HEK293 (cell line): ENCODE measurements at regions not wholly inside any gene's neighbourhood (a gene's known extent, or its start where the extent isn't known, plus 50 kb on each side); places are given as distances from the start of the nearest gene placed in this dataset.

Source experiments
- CTCF ChIA-PET: fragments of 350-600 bp; formaldehyde crosslinking; extraction: SDS; loops from one replicate; lab custom pipeline; 2021; ENCODE audit warnings: antibody characterized with exemption; lab: Yijun Ruan, JAX
- POLR2A ChIA-PET: fragments of 300-600 bp; formaldehyde crosslinking; extraction: SDS; loops from one replicate; lab custom pipeline; 2020; ENCODE audit warnings: antibody characterized with exemption, inconsistent platforms; lab: Yijun Ruan, JAX
- H3K27ac ChIP-seq: fragments of 200-500 bp; sonication (Bioruptor generic); 2 replicates; pipeline ENCODE4 v1.5.1; 2014; ENCODE audit warnings: low read depth, low read length, control low read depth, inconsistent platforms; ENCODE audit errors: extremely low read depth
- H3K36me3 ChIP-seq, 2 experiments: fragments of 200-500 bp in 1 of 2; sonication (Bioruptor generic) in 1 of 2; 1 replicate in 1 of 2; 2 replicates in 1 of 2; pipeline ENCODE4 v1.5.1; 2014 to 2017; ENCODE audit warnings: inconsistent platforms in 2 of 2, low read length in 2 of 2; ENCODE audit not compliant: control insufficient read depth in 2 of 2, insufficient read depth in 1 of 2
- H3K4me1 ChIP-seq: fragments of 200-500 bp; sonication (Bioruptor generic); 2 replicates; pipeline ENCODE4 v1.5.1; 2014; ENCODE audit warnings: mild to moderate bottlenecking, low read length, inconsistent platforms; ENCODE audit not compliant: control insufficient read depth, insufficient read depth
- H3K4me3 ChIP-seq: 2 replicates; pipeline ENCODE4 v1.5.1; 2011; ENCODE audit warnings: low read depth, mild to moderate bottlenecking, control low read depth, low read length, moderate library complexity
- H3K9me3 ChIP-seq: fragments of 200-500 bp; sonication (Bioruptor generic); 2 replicates; pipeline ENCODE4 v1.5.1; 2014; ENCODE audit warnings: low read depth, low read length, inconsistent platforms; ENCODE audit not compliant: control insufficient read depth, insufficient read depth
- GFI1B ChIP-seq: fragments of 450-650 bp; formaldehyde crosslinking; IDR thresholded peaks from 2 replicates; pipeline ENCODE4 v1.5.1; 2016; ENCODE audit warnings: missing biosample characterization, missing genetic modification characterization
- GLIS1 ChIP-seq: fragments of 450-650 bp; formaldehyde crosslinking; IDR thresholded peaks from 2 replicates; pipeline ENCODE4 v1.5.1; 2016; ENCODE audit warnings: missing biosample characterization, missing genetic modification characterization
- OSR2 ChIP-seq: fragments of 450-650 bp; formaldehyde crosslinking; IDR thresholded peaks from 2 replicates; pipeline ENCODE4 v1.5.1; 2016; ENCODE audit warnings: missing biosample characterization, missing genetic modification characterization
- SALL2 ChIP-seq: fragments of 450-650 bp; formaldehyde crosslinking; IDR thresholded peaks from 2 replicates; pipeline ENCODE4 v1.5.0; 2017; ENCODE audit warnings: missing biosample characterization, mild to moderate bottlenecking, missing genetic modification characterization, borderline replicate concordance
- SCRT2 ChIP-seq: fragments of 450-650 bp; formaldehyde crosslinking; IDR thresholded peaks from 2 replicates; pipeline ENCODE4 v1.5.1; 2016; ENCODE audit warnings: missing biosample characterization, missing genetic modification characterization
- SP3 ChIP-seq: fragments of 450-650 bp; formaldehyde crosslinking; IDR thresholded peaks from 2 replicates; pipeline ENCODE4 v1.5.1; 2016; ENCODE audit warnings: missing biosample characterization, missing genetic modification characterization
- ZBTB44 ChIP-seq: fragments of 450-650 bp; IDR thresholded peaks from 2 replicates; pipeline ENCODE4 v1.5.1; 2018; ENCODE audit warnings: missing biosample characterization, mild to moderate bottlenecking, missing genetic modification characterization
- ZNF133 ChIP-seq: fragments of 450-650 bp; formaldehyde crosslinking; IDR thresholded peaks from 2 replicates; pipeline ENCODE4 v1.5.1; 2016; ENCODE audit warnings: missing biosample characterization, missing genetic modification characterization
- ZNF148 ChIP-seq: fragments of 450-650 bp; formaldehyde crosslinking; IDR thresholded peaks from 2 replicates; pipeline ENCODE4 v1.5.0; 2017; ENCODE audit warnings: missing biosample characterization, missing genetic modification characterization, borderline replicate concordance
- ZNF155 ChIP-seq: fragments of 450-650 bp; formaldehyde crosslinking; IDR thresholded peaks from 2 replicates; pipeline ENCODE4 v1.5.1; 2016; ENCODE audit warnings: missing biosample characterization, missing genetic modification characterization
- ZNF221 ChIP-seq: fragments of 450-650 bp; formaldehyde crosslinking; IDR thresholded peaks from 2 replicates; pipeline ENCODE4 v1.5.1; 2017; ENCODE audit warnings: missing biosample characterization, missing genetic modification characterization, borderline replicate concordance
- ZNF24 ChIP-seq: fragments of 450-650 bp; formaldehyde crosslinking; IDR thresholded peaks from 2 replicates; pipeline ENCODE4 v1.5.1; 2016; ENCODE audit warnings: missing biosample characterization, missing genetic modification characterization
- ZNF426 ChIP-seq: fragments of 450-650 bp; formaldehyde crosslinking; IDR thresholded peaks from 2 replicates; pipeline ENCODE4 v1.5.1; 2017; ENCODE audit warnings: missing biosample characterization, missing genetic modification characterization, mild to moderate bottlenecking, inconsistent platforms, moderate library complexity
- ZNF501 ChIP-seq: fragments of 450-650 bp; formaldehyde crosslinking; IDR thresholded peaks from 2 replicates; pipeline ENCODE4 v1.5.1; 2016; ENCODE audit warnings: missing biosample characterization, missing genetic modification characterization
- ZNF521 ChIP-seq: fragments of 450-650 bp; formaldehyde crosslinking; IDR thresholded peaks from 2 replicates; pipeline ENCODE4 v1.5.1; 2017; ENCODE audit warnings: missing biosample characterization, mild to moderate bottlenecking, missing genetic modification characterization
- ZNF549 ChIP-seq: fragments of 450-650 bp; IDR thresholded peaks from 2 replicates; pipeline ENCODE4 v1.5.1; 2018; ENCODE audit warnings: missing biosample characterization, missing genetic modification characterization, mild to moderate bottlenecking, inconsistent platforms, moderate library complexity
- ZNF629 ChIP-seq: fragments of 450-650 bp; formaldehyde crosslinking; IDR thresholded peaks from 2 replicates; pipeline ENCODE4 v1.5.1; 2017; ENCODE audit warnings: missing biosample characterization, missing genetic modification characterization
- TF ChIP-seq, protein P1 (sequence below): fragments of 450-650 bp; formaldehyde crosslinking; IDR thresholded peaks from 2 replicates; pipeline ENCODE4 v1.5.1; 2016; ENCODE audit warnings: missing biosample characterization, missing genetic modification characterization
- TF ChIP-seq, protein P2 (sequence below): sonication (generic); formaldehyde crosslinking; IDR thresholded peaks from 2 replicates; pipeline ENCODE4 v1.8.1; 2022; ENCODE audit warnings: mild to moderate bottlenecking, moderate library complexity, missing genetic modification reagents
- TF ChIP-seq, protein P3 (sequence below): fragments of 450-650 bp; formaldehyde crosslinking; IDR thresholded peaks from 2 replicates; pipeline ENCODE4 v1.5.1; 2017; ENCODE audit warnings: missing biosample characterization, mild to moderate bottlenecking, missing genetic modification characterization, moderate library complexity
- TF ChIP-seq, protein P4 (sequence below): fragments of 450-650 bp; formaldehyde crosslinking; IDR thresholded peaks from 2 replicates; pipeline ENCODE4 v1.5.1; 2016; ENCODE audit warnings: missing biosample characterization, missing genetic modification characterization
- TF ChIP-seq, protein P5 (sequence below): fragments of 450-650 bp; formaldehyde crosslinking; IDR thresholded peaks from 2 replicates; pipeline ENCODE4 v1.5.1; 2016; ENCODE audit warnings: missing biosample characterization, missing genetic modification characterization

- POLR2A ChIA-PET: no interaction called here
- CTCF ChIA-PET: no interaction called here
- TF ChIP-seq GLIS1 (tag by site-specific recombination): no peak
- no peak for TF ChIP-seq GFI1B (tag by site-specific recombination)
- TF ChIP-seq, protein P1, sequence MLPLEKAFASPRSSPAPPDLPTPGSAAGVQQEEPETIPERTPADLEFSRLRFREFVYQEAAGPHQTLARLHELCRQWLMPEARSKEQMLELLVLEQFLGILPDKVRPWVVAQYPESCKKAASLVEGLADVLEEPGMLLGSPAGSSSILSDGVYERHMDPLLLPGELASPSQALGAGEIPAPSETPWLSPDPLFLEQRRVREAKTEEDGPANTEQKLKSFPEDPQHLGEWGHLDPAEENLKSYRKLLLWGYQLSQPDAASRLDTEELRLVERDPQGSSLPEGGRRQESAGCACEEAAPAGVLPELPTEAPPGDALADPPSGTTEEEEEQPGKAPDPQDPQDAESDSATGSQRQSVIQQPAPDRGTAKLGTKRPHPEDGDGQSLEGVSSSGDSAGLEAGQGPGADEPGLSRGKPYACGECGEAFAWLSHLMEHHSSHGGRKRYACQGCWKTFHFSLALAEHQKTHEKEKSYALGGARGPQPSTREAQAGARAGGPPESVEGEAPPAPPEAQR (tag by site-specific recombination): no peak
- no peak for TF ChIP-seq ZNF24
- no peak for TF ChIP-seq ZNF521
- no peak for TF ChIP-seq SALL2
- TF ChIP-seq SCRT2 (tag by site-specific recombination): no peak
- no peak for TF ChIP-seq ZNF133
- no peak for TF ChIP-seq ZNF221
Measured at GRCh38 chr12:115160271-115161128, 476.5 kb upstream of the TBX3 start.

DNA sequence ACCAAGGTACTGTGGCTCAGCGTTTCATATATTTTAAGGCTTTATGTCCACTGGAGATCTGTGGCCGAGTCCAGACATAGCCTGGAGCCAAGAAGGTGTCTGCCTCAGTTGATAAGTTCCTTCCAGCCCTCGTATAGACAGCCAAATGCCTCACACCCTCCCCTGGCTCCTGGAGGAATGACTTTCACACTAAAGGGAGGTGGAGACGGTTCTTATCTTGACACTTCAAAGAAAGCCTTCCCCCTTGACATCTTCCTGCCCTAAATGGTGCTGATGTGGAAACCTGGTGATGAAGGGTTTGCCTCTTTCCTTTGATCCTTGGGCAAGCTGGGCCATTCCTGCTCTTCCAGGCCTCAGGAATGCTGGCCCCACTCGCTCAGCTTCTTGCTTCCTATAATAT, 474.8 kb upstream of the TBX3 start:
- TF ChIP-seq, protein P2, sequence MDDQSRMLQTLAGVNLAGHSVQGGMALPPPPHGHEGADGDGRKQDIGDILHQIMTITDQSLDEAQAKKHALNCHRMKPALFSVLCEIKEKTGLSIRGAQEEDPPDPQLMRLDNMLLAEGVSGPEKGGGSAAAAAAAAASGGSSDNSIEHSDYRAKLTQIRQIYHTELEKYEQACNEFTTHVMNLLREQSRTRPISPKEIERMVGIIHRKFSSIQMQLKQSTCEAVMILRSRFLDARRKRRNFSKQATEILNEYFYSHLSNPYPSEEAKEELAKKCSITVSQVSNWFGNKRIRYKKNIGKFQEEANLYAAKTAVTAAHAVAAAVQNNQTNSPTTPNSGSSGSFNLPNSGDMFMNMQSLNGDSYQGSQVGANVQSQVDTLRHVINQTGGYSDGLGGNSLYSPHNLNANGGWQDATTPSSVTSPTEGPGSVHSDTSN (CRISPR knock-in tag): no peak
- TF ChIP-seq ZNF148 (tag by site-specific recombination) (no peak), ZNF426 (tag by site-specific recombination) (no peak), ZBTB44 (tag by site-specific recombination) (no peak), ZNF155 (tag by site-specific recombination) (no peak), OSR2 (tag by site-specific recombination) (no peak), ZNF629 (no peak), ZNF549 (tag by site-specific recombination) (no peak), SP3 (tag by site-specific recombination) (no peak), ZNF501 (tag by site-specific recombination) (no peak)
- TF ChIP-seq, protein P3, sequence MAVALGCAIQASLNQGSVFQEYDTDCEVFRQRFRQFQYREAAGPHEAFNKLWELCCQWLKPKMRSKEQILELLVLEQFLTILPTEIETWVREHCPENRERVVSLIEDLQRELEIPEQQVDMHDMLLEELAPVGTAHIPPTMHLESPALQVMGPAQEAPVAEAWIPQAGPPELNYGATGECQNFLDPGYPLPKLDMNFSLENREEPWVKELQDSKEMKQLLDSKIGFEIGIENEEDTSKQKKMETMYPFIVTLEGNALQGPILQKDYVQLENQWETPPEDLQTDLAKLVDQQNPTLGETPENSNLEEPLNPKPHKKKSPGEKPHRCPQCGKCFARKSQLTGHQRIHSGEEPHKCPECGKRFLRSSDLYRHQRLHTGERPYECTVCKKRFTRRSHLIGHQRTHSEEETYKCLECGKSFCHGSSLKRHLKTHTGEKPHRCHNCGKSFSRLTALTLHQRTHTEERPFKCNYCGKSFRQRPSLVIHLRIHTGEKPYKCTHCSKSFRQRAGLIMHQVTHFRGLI (tag by site-specific recombination): no peak
- TF ChIP-seq, protein P4, sequence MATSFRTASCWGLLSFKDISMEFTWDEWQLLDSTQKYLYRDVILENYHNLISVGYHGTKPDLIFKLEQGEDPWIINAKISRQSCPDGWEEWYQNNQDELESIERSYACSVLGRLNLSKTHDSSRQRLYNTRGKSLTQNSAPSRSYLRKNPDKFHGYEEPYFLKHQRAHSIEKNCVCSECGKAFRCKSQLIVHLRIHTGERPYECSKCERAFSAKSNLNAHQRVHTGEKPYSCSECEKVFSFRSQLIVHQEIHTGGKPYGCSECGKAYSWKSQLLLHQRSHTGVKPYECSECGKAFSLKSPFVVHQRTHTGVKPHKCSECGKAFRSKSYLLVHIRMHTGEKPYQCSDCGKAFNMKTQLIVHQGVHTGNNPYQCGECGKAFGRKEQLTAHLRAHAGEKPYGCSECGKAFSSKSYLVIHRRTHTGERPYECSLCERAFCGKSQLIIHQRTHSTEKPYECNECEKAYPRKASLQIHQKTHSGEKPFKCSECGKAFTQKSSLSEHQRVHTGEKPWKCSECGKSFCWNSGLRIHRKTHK: no peak
- TF ChIP-seq, protein P5, sequence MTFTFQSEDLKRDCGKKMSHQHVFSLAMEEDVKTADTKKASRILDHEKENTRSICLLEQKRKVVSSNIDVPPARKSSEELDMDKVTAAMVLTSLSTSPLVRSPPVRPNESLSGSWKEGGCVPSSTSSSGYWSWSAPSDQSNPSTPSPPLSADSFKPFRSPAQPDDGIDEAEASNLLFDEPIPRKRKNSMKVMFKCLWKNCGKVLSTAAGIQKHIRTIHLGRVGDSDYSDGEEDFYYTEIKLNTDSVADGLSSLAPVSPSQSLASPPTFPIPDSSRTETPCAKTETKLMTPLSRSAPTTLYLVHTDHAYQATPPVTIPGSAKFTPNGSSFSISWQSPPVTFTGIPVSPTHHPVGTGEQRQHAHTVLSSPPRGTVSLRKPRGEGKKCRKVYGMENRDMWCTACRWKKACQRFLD (tag by site-specific recombination): no peak
- TF ChIP-seq, all 188 proteins: peak for 0
- POLR2A ChIA-PET: no interaction called here
- CTCF ChIA-PET: no interaction called here

More at GRCh38 chr12:115160271-115161128, 476.5 kb upstream of the TBX3 start:
- Histone ChIP-seq H3K9me3 (no peaks in the 10 kb centered on the region), H3K4me1 (no peaks in the 10 kb centered on the region), H3K27ac (no peak overlapping the region), H3K36me3 (no peaks in the 10 kb centered on the region), H3K4me3 (no peak overlapping the region)

More for the DNA sequence above, 474.8 kb upstream of the TBX3 start:
- Histone ChIP-seq H3K36me3 (no peaks in the 10 kb centered on the region), H3K4me3 (no peak overlapping the region), H3K4me1 (no peaks in the 10 kb centered on the region), H3K27ac (no peak overlapping the region), H3K9me3 (no peaks in the 10 kb centered on the region)
